ENCODE measurements at regions not wholly inside any gene's neighbourhood (a gene's known extent, or its start where the extent isn't known, plus 50 kb on each side); places are given as distances from the start of the nearest gene placed in this dataset.

GRCh38 chr1:104746994-104747393 lies 997.3 kb downstream of the AMY1C start:
- ATAC-seq (ENCODE audit: low read depth) (no peak), DNase-seq (no peak)
- Histone ChIP-seq H3K4me2 (replicated peaks; ENCODE audit: low read depth, low read length, poor library complexity, severe bottlenecking) (no peak overlapping the region), H3K36me3 (replicated peaks in 1 of 2; ENCODE audit: control extremely low read depth in 1 of 2, control insufficient read depth in 1 of 2, extremely low read depth in 1 of 2, insufficient read depth in 2 of 2, low read length in 1 of 2) (no peaks in the 10 kb centered on the region), H3K27ac (ENCODE audit: low read length in 2 of 2) (no peak overlapping the region), H3K4me1 (ENCODE audit: control insufficient read depth in 2 of 2, insufficient read depth in 2 of 2, low read length in 2 of 2) (peaks cover 0 to 2% of the 10 kb centered on the region in 2 donors), H3K79me2 (ENCODE audit: control insufficient read depth, insufficient read depth, low read length) (no peaks in the 10 kb centered on the region), H4K20me1 (ENCODE audit: control insufficient read depth, insufficient read depth, low read length, poor library complexity, severe bottlenecking) (no peaks in the 10 kb centered on the region), H2AFZ (ENCODE audit: insufficient read depth, low read depth, low read length, poor library complexity, severe bottlenecking) (peak overlapping the region; percentile 35), H3K4me3 (ENCODE audit: control extremely low read depth in 1 of 5, extremely low read depth in 1 of 5, insufficient read depth in 1 of 5, low read depth in 2 of 5, low read length in 4 of 5) (no peak overlapping the region), H3K27me3 (replicated peaks in 1 of 4; ENCODE audit: control extremely low read depth in 1 of 4, control insufficient read depth in 3 of 4, insufficient read depth in 4 of 4, low read length in 3 of 4) (no peaks in the 10 kb centered on the region), H3K9me3 (ENCODE audit: control extremely low read depth in 1 of 3, control insufficient read depth in 2 of 3, insufficient read depth in 1 of 3, low read length in 2 of 3) (peaks cover 0 to 1% (median 0%) of the 10 kb centered on the region in 3 donors), H3K9ac (ENCODE audit: low read length) (no peak overlapping the region)
- intact Hi-C loops (cut with micrococcal nuclease) = no loop called here
- Mint-ChIP-seq H3K4me3 (no peak overlapping the region), H3K9me3 (ENCODE audit: insufficient read depth) (no peaks in the 10 kb centered on the region), H3K27me3 (no peaks in the 10 kb centered on the region), H3K27ac (no peak overlapping the region), H3K4me1 (peaks cover 5% of the 10 kb centered on the region)
- WGBS (ENCODE audit: insufficient coverage) = no CpG with 5 or more reads among the region's 2 CpGs
- ChIA-PET POLR2A (no interaction called here), CTCF (no interaction called here)
- TF ChIP-seq CTCF (IDR thresholded peaks at IDR 0.05) = no peak
- TF ChIP-seq EZH2 (IDR thresholded peaks at IDR 0.05; ENCODE audit: borderline replicate concordance, insufficient read depth, low read depth, low read length, poor library complexity, severe bottlenecking) = no peak

- Histone ChIP-seq H3K9me3 (ENCODE audit: control extremely low read depth in 1 of 3, control insufficient read depth in 2 of 3, insufficient read depth in 1 of 3, low read length in 2 of 3) (peaks cover 0 to 3% (median 0%) of the 10 kb centered on the region in 3 donors), H4K20me1 (ENCODE audit: control insufficient read depth, insufficient read depth, low read length, poor library complexity, severe bottlenecking) (no peaks in the 10 kb centered on the region), H3K79me2 (ENCODE audit: control insufficient read depth, insufficient read depth, low read length) (no peaks in the 10 kb centered on the region), H3K4me2 (replicated peaks; ENCODE audit: low read depth, low read length, poor library complexity, severe bottlenecking) (peak overlapping the region; percentile 48), H2AFZ (ENCODE audit: insufficient read depth, low read depth, low read length, poor library complexity, severe bottlenecking) (no peak overlapping the region), H3K4me3 (ENCODE audit: control extremely low read depth in 1 of 5, extremely low read depth in 1 of 5, insufficient read depth in 1 of 5, low read depth in 2 of 5, low read length in 4 of 5) (peak overlapping the region in 1 of 5 experiments; percentile 25), H3K27me3 (replicated peaks in 1 of 4; ENCODE audit: control extremely low read depth in 1 of 4, control insufficient read depth in 3 of 4, insufficient read depth in 4 of 4, low read length in 3 of 4) (no peaks in the 10 kb centered on the region), H3K36me3 (replicated peaks in 1 of 2; ENCODE audit: control extremely low read depth in 1 of 2, control insufficient read depth in 1 of 2, extremely low read depth in 1 of 2, insufficient read depth in 2 of 2, low read length in 1 of 2) (no peaks in the 10 kb centered on the region), H3K4me1 (ENCODE audit: control insufficient read depth in 2 of 2, insufficient read depth in 2 of 2, low read length in 2 of 2) (peaks cover 24% of the 10 kb centered on the region in 2 donors), H3K9ac (ENCODE audit: low read length) (no peak overlapping the region), H3K27ac (ENCODE audit: low read length in 2 of 2) (peak overlapping the region in 1 of 2 donors; percentile 52)
- ChIA-PET CTCF (no interaction called here), POLR2A (no interaction called here)
- DNase-seq (peak; percentile 57), ATAC-seq (ENCODE audit: low read depth) (peak; percentile 84)
- Mint-ChIP-seq H3K9me3 (ENCODE audit: insufficient read depth) (no peaks in the 10 kb centered on the region), H3K27ac (peak overlapping the region; percentile 74), H3K4me3 (peak overlapping the region; percentile 60), H3K4me1 (peaks cover 20% of the 10 kb centered on the region), H3K27me3 (no peaks in the 10 kb centered on the region)
- intact Hi-C loops (cut with micrococcal nuclease) = loop anchor here (1.0 kb wide), 1 partner anchor 167 kb away; no protein-coding TSS in a partner anchor
- TF ChIP-seq EZH2 (IDR thresholded peaks at IDR 0.05; ENCODE audit: borderline replicate concordance, insufficient read depth, low read depth, low read length, poor library complexity, severe bottlenecking) (no peak), CTCF (IDR thresholded peaks at IDR 0.05) (no peak)
Observed at GRCh38 chr1:104760017-104760416, 1010.3 kb downstream of the AMY1C start.
